ENCODE measurements at regions not wholly inside any gene's neighbourhood (a gene's known extent, or its start where the extent isn't known, plus 50 kb on each side); places are given as distances from the start of the nearest gene placed in this dataset.

DNA sequence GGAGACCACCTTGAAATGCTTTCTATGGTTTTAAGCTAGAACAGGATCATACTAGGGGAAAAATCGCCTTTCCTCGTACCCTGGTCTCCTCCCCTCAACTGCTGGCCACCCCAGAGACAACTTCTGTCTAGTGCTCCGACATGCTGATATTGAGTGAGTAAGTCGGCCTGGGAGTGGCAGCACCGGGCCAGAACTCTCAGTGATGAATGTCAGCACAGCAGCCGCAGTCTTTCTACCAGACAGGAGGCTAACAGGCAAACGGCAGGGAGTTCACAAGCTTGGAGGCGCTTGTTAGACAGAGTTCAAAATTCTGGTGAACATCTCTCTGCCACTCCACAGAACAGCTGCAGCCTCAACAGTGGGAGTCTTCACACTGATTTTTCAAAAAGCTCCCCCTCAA, 716.9 kb downstream of the ADGRL2 start:
- RAD21 ChIA-PET (ENCODE audit: unreplicated experiment) = no interaction called here
- no peaks in the 10 kb centered on the region for H3K4me1 ChIP-seq (ENCODE audit: control insufficient read depth, insufficient read depth, low read length)
- BruUV-seq (replicated peaks) = no TSS peak

DNA sequence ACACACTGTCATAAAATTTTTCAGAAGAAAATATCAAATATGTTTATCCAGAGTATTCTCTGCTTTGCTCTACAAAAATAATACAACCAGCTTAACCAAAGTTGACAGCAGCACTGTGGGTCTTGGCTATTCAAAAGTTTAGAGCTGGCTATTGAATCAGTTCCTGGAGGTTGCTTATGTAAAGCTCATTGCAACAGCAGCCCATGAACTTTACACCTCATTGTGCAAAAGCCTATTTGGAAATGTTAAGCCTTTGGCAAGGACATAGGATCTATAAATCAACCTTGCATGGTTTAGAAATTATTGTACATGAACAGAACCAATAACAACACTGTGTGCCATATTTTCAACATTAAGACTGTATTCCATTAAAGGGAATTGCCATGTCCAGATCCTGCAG, 714.9 kb downstream of the ADGRL2 start:
- ChIA-PET CTCF (no interaction called here), RAD21 (ENCODE audit: unreplicated experiment) (no interaction called here), SMC1A (ENCODE audit: uncharacterized antibody, unreplicated experiment) (interaction anchor here (0.7 kb wide), 1 partner anchor 425 kb away, joined by 3 read pairs; no protein-coding TSS in a partner anchor), POLR2A (no interaction called here)
- no peak overlapping the region for H3K4me3 ChIP-seq
- no peak overlapping the region for H3K27ac ChIP-seq (ENCODE audit: control insufficient read depth, insufficient read depth)
- DNase-seq (ENCODE audit: low read depth, low spot score) = no peak
- H3K79me2 ChIP-seq (ENCODE audit: control insufficient read depth, insufficient read depth, low read length) = no peaks in the 10 kb centered on the region
- H3K9me3 ChIP-seq (replicated peaks; ENCODE audit: control insufficient read depth, insufficient read depth, low read length) = no peaks in the 10 kb centered on the region
- H3K27me3 ChIP-seq (replicated peaks in 1 of 2; ENCODE audit: control insufficient read depth in 2 of 2, insufficient read depth in 2 of 2, low read length in 1 of 2) = no peaks in the 10 kb centered on the region
- H3K9ac ChIP-seq (ENCODE audit: control insufficient read depth, insufficient read depth, low read length) = no peak overlapping the region
- no peak overlapping the region for H2AFZ ChIP-seq (ENCODE audit: control insufficient read depth, low read depth, low read length)
- no peak overlapping the region for H3K4me2 ChIP-seq (ENCODE audit: control insufficient read depth, insufficient read depth)
- no peaks in the 10 kb centered on the region for H3K4me1 ChIP-seq (ENCODE audit: control insufficient read depth, insufficient read depth, low read length)
- BruUV-seq (replicated peaks) = no TSS peak
- no peak for FAIRE-seq
- H3K36me3 ChIP-seq (ENCODE audit: control insufficient read depth in 2 of 2, insufficient read depth in 2 of 2, low read length in 1 of 2) = no peaks in the 10 kb centered on the region
- H4K20me1 ChIP-seq (ENCODE audit: control insufficient read depth, insufficient read depth) = no peaks in the 10 kb centered on the region
- intact Hi-C loops (cut with micrococcal nuclease; ENCODE audit: unreplicated experiment) = no loop called here
- ATAC-seq = no peak
- in situ Hi-C loops (cut with MboI) = no loop called here
- no peak for TF ChIP-seq CBFB (IDR thresholded peaks at IDR 0.05; ENCODE audit: low read depth)
- TF ChIP-seq TCF7 (IDR thresholded peaks at IDR 0.05; ENCODE audit: borderline replicate concordance) = no peak
- TF ChIP-seq, protein P1, sequence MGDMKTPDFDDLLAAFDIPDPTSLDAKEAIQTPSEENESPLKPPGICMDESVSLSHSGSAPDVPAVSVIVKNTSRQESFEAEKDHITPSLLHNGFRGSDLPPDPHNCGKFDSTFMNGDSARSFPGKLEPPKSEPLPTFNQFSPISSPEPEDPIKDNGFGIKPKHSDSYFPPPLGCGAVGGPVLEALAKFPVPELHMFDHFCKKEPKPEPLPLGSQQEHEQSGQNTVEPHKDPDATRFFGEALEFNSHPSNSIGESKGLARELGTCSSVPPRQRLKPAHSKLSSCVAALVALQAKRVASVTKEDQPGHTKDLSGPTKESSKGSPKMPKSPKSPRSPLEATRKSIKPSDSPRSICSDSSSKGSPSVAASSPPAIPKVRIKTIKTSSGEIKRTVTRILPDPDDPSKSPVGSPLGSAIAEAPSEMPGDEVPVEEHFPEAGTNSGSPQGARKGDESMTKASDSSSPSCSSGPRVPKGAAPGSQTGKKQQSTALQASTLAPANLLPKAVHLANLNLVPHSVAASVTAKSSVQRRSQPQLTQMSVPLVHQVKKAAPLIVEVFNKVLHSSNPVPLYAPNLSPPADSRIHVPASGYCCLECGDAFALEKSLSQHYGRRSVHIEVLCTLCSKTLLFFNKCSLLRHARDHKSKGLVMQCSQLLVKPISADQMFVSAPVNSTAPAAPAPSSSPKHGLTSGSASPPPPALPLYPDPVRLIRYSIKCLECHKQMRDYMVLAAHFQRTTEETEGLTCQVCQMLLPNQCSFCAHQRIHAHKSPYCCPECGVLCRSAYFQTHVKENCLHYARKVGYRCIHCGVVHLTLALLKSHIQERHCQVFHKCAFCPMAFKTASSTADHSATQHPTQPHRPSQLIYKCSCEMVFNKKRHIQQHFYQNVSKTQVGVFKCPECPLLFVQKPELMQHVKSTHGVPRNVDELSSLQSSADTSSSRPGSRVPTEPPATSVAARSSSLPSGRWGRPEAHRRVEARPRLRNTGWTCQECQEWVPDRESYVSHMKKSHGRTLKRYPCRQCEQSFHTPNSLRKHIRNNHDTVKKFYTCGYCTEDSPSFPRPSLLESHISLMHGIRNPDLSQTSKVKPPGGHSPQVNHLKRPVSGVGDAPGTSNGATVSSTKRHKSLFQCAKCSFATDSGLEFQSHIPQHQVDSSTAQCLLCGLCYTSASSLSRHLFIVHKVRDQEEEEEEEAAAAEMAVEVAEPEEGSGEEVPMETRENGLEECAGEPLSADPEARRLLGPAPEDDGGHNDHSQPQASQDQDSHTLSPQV (IDR thresholded peaks at IDR 0.05) = no peak
- TF ChIP-seq SPI1 (IDR thresholded peaks at IDR 0.05; ENCODE audit: borderline replicate concordance, insufficient read depth, low read depth, low read length) = no peak
- TF ChIP-seq, protein P2, sequence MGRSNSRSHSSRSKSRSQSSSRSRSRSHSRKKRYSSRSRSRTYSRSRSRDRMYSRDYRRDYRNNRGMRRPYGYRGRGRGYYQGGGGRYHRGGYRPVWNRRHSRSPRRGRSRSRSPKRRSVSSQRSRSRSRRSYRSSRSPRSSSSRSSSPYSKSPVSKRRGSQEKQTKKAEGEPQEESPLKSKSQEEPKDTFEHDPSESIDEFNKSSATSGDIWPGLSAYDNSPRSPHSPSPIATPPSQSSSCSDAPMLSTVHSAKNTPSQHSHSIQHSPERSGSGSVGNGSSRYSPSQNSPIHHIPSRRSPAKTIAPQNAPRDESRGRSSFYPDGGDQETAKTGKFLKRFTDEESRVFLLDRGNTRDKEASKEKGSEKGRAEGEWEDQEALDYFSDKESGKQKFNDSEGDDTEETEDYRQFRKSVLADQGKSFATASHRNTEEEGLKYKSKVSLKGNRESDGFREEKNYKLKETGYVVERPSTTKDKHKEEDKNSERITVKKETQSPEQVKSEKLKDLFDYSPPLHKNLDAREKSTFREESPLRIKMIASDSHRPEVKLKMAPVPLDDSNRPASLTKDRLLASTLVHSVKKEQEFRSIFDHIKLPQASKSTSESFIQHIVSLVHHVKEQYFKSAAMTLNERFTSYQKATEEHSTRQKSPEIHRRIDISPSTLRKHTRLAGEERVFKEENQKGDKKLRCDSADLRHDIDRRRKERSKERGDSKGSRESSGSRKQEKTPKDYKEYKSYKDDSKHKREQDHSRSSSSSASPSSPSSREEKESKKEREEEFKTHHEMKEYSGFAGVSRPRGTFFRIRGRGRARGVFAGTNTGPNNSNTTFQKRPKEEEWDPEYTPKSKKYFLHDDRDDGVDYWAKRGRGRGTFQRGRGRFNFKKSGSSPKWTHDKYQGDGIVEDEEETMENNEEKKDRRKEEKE (IDR thresholded peaks at IDR 0.05) = no peak

More for the DNA sequence above, 716.9 kb downstream of the ADGRL2 start:
- Histone ChIP-seq H3K27me3 (replicated peaks in 1 of 2; ENCODE audit: control insufficient read depth in 2 of 2, insufficient read depth in 2 of 2, low read length in 1 of 2) (no peaks in the 10 kb centered on the region), H2AFZ (ENCODE audit: control insufficient read depth, low read depth, low read length) (no peak overlapping the region), H3K79me2 (ENCODE audit: control insufficient read depth, insufficient read depth, low read length) (no peaks in the 10 kb centered on the region), H3K9me3 (replicated peaks; ENCODE audit: control insufficient read depth, insufficient read depth, low read length) (no peaks in the 10 kb centered on the region), H3K27ac (ENCODE audit: control insufficient read depth, insufficient read depth) (no peak overlapping the region), H3K4me3 (no peak overlapping the region), H3K36me3 (ENCODE audit: control insufficient read depth in 2 of 2, insufficient read depth in 2 of 2, low read length in 1 of 2) (no peaks in the 10 kb centered on the region), H3K9ac (ENCODE audit: control insufficient read depth, insufficient read depth, low read length) (no peak overlapping the region), H4K20me1 (ENCODE audit: control insufficient read depth, insufficient read depth) (no peaks in the 10 kb centered on the region), H3K4me2 (ENCODE audit: control insufficient read depth, insufficient read depth) (no peak overlapping the region)
- ChIA-PET SMC1A (ENCODE audit: uncharacterized antibody, unreplicated experiment) (no interaction called here), CTCF (no interaction called here), POLR2A (no interaction called here)
- intact Hi-C loops (cut with micrococcal nuclease; ENCODE audit: unreplicated experiment) = no loop called here
- no peak for FAIRE-seq
- no peak for ATAC-seq
- TF ChIP-seq EED (IDR thresholded peaks at IDR 0.05; ENCODE audit: low read depth) (no peak), ASH2L (IDR thresholded peaks at IDR 0.05; ENCODE audit: borderline replicate concordance, low read depth) (no peak), PML (IDR thresholded peaks at IDR 0.05; ENCODE audit: low read length) (no peak), CHD2 (IDR thresholded peaks at IDR 0.05; ENCODE audit: borderline replicate concordance, low read depth, low read length) (no peak), HCFC1 (IDR thresholded peaks at IDR 0.05; ENCODE audit: low read length) (no peak), PAX5 (IDR thresholded peaks at IDR 0.05; ENCODE audit: borderline replicate concordance, low read depth, low read length) (no peak), RAD51 (IDR thresholded peaks at IDR 0.05) (no peak), WRNIP1 (IDR thresholded peaks at IDR 0.05; ENCODE audit: borderline replicate concordance, low read depth, low read length) (no peak), RAD21 (IDR thresholded peaks at IDR 0.05; ENCODE audit: insufficient read depth, low read depth, low read length) (no peak), NR2C1 (IDR thresholded peaks at IDR 0.05) (no peak), ZSCAN29 (IDR thresholded peaks at IDR 0.05) (no peak), SMARCA5 (IDR thresholded peaks at IDR 0.05) (no peak), POLR2AphosphoS2 (IDR thresholded peaks at IDR 0.05; ENCODE audit: low read depth, low read length) (no peak)
- DNase-seq (ENCODE audit: low read depth, low spot score) = no peak
- WGBS (ENCODE audit: insufficient coverage, insufficient replicate concordance, low lambda C conversion rate, missing lambda C conversion rate) = 30% methylated on average over 8 of the region's 8 CpGs
- in situ Hi-C loops (cut with MboI) = no loop called here
